SK-N-SH (cell line): ENCODE measurements at regions not wholly inside any gene's neighbourhood (a gene's known extent, or its start where the extent isn't known, plus 50 kb on each side); places are given as distances from the start of the nearest gene placed in this dataset.

Source experiments
- CTCF ChIA-PET: fragments of 300-600, 350-600 bp; formaldehyde crosslinking; extraction: SDS; loops from one replicate; lab custom pipeline; 2021; lab: Yijun Ruan, JAX
- POLR2A ChIA-PET: fragments of 350-600 bp; sonication (Branson Sonifier 250); formaldehyde crosslinking; extraction: SDS; loops from one replicate; lab custom pipeline; 2020; ENCODE audit warnings: antibody characterized with exemption, inconsistent platforms; lab: Yijun Ruan, JAX
- DNase-seq: peaks from one replicate; pipeline ENCODE4 v3.0.0; 2012
- H2AFZ ChIP-seq: fragments of 200-600 bp; sonication (generic); 2 replicates; pipeline ENCODE4 v1.8.1; 2016; ENCODE audit warnings: antibody characterized with exemption, mild to moderate bottlenecking, low read depth
- H3F3A ChIP-seq: fragments of 200-600 bp; sonication (generic); replicated peaks from 2 replicates; pipeline ENCODE3; 2016; ENCODE audit warnings: antibody characterized with exemption, mild to moderate bottlenecking; ENCODE audit not compliant: insufficient read depth
- H3K27ac ChIP-seq, 2 experiments: fragments of 200-500 bp in 1 of 2; fragments of 200-600 bp in 1 of 2; sonication (Bioruptor generic) in 1 of 2; sonication (generic), shearing (Covaris generic) in 1 of 2; 2 replicates each; pipeline versions ENCODE4 v1.5.1 to v1.6.1; 2014 to 2016; ENCODE audit warnings: low read depth in 2 of 2, inconsistent platforms in 1 of 2, low read length in 1 of 2, mild to moderate bottlenecking in 1 of 2, mixed read lengths in 1 of 2
- H3K27me3 ChIP-seq: fragments of 200-600 bp; sonication (generic), shearing (Covaris generic); 2 replicates; pipeline ENCODE4 v1.6.1; 2016; ENCODE audit warnings: mixed run types; ENCODE audit not compliant: insufficient read depth
- H3K36me3 ChIP-seq, 2 experiments: fragments of 200-500 bp in 1 of 2; fragments of 200-600 bp in 1 of 2; sonication (Bioruptor generic) in 1 of 2; sonication (generic) in 1 of 2; replicated peaks in 1 of 2; 2 replicates each; pipeline versions ENCODE3 to v1.5.1; 2014 to 2016; ENCODE audit warnings: low read length in 1 of 2, mild to moderate bottlenecking in 1 of 2; ENCODE audit not compliant: insufficient read depth in 2 of 2, control insufficient read depth in 1 of 2
- H3K4me1 ChIP-seq, 2 experiments: fragments of 200-500 bp in 1 of 2; fragments of 200-600 bp in 1 of 2; sonication (Bioruptor generic) in 1 of 2; sonication (generic), shearing (Covaris generic) in 1 of 2; 2 replicates each; pipeline versions ENCODE4 v1.5.1 to v1.6.1; 2014 to 2016; ENCODE audit warnings: low read depth in 1 of 2, low read length in 1 of 2, mixed run types in 1 of 2; ENCODE audit not compliant: insufficient read depth in 2 of 2, control insufficient read depth in 1 of 2
- H3K4me2 ChIP-seq: fragments of 200-600 bp; sonication (generic), shearing (Covaris generic); 2 replicates; pipeline ENCODE4 v1.6.1; 2017; ENCODE audit warnings: mixed run types
- H3K4me3 ChIP-seq, 2 experiments: fragments of 200-500 bp in 1 of 2; fragments of 200-600 bp in 1 of 2; sonication (Bioruptor generic) in 1 of 2; sonication (generic), shearing (Covaris generic) in 1 of 2; 2 replicates each; pipeline versions ENCODE4 v1.5.1 to v1.8.1; 2014 to 2016; ENCODE audit warnings: low read depth in 2 of 2, inconsistent platforms in 1 of 2, low read length in 1 of 2, mild to moderate bottlenecking in 1 of 2, mixed read lengths in 1 of 2, moderate library complexity in 1 of 2
- H3K79me2 ChIP-seq: fragments of 200-600 bp; sonication (generic); 2 replicates; pipeline ENCODE4 v1.8.1; 2017; ENCODE audit warnings: mild to moderate bottlenecking; ENCODE audit not compliant: insufficient read depth
- H3K9ac ChIP-seq: fragments of 200-600 bp; sonication (generic); 2 replicates; pipeline ENCODE4 v1.6.1; 2017; ENCODE audit warnings: mixed run types
- H3K9me2 ChIP-seq: fragments of 200-600 bp; sonication (generic); 2 replicates; pipeline ENCODE4 v1.6.1; 2017; ENCODE audit warnings: mixed run types
- H3K9me3 ChIP-seq: fragments of 200-600 bp; sonication (generic); 2 replicates; pipeline ENCODE4 v1.6.1; 2017; ENCODE audit warnings: mixed run types, mild to moderate bottlenecking, moderate library complexity
- H4K20me1 ChIP-seq: fragments of 200-600 bp; sonication (generic); 2 replicates; pipeline ENCODE4 v1.6.1; 2017; ENCODE audit warnings: mild to moderate bottlenecking, mixed run types; ENCODE audit not compliant: insufficient read depth
- CHD2 ChIP-seq: fragments of 150-350 bp; IDR thresholded peaks from 2 replicates; pipeline ENCODE4 v1.6.1; 2018; ENCODE audit warnings: low read length; ENCODE audit not compliant: partially characterized antibody
- ELF1 ChIP-seq: IDR thresholded peaks from 2 replicates; pipeline ENCODE4 v1.4.0; 2012
- EP300 ChIP-seq, 2 experiments: IDR thresholded peaks; 2 replicates each; pipeline versions ENCODE4 v1.4.0 to v1.6.1; 2012; ENCODE audit warnings: borderline replicate concordance in 1 of 2, low read depth in 1 of 2, low read length in 1 of 2
- FOSL2 ChIP-seq: IDR thresholded peaks from 2 replicates; pipeline ENCODE4 v1.4.0; 2012; ENCODE audit warnings: low read depth, mild to moderate bottlenecking, moderate library complexity, borderline replicate concordance
- JUND ChIP-seq: IDR thresholded peaks from 2 replicates; pipeline ENCODE4 v1.4.0; 2012
- POLR2AphosphoS5 ChIP-seq: IDR thresholded peaks from 2 replicates; pipeline ENCODE4 v1.6.1; 2012; ENCODE audit warnings: low read depth, low read length
- RXRA ChIP-seq: IDR thresholded peaks from 2 replicates; pipeline ENCODE4 v1.4.0; 2012; ENCODE audit warnings: low read depth, mild to moderate bottlenecking, borderline replicate concordance
- TCF12 ChIP-seq: IDR thresholded peaks from 2 replicates; pipeline ENCODE4 v1.4.0; 2012
- YY1 ChIP-seq: IDR thresholded peaks from 2 replicates; pipeline ENCODE4 v1.4.0; 2012; ENCODE audit warnings: low read depth, mild to moderate bottlenecking
- WGBS: methylation state at CpG from one replicate; pipeline ENCODE4 v1.1.6; 2017; ENCODE audit warnings: low lambda C conversion rate; 5-methylcytosine and 5-hydroxymethylcytosine counted together
- TF ChIP-seq, protein P1 (sequence below): IDR thresholded peaks from 2 replicates; pipeline ENCODE4; 2012
- TF ChIP-seq, protein P2 (sequence below): IDR thresholded peaks from 2 replicates; pipeline ENCODE4 v1.4.0; 2012; ENCODE audit warnings: low read depth
- TF ChIP-seq, protein P3 (sequence below): IDR thresholded peaks from 2 replicates; pipeline ENCODE4 v1.6.1; 2012; ENCODE audit warnings: mild to moderate bottlenecking, low read depth, low read length, moderate library complexity

DNA sequence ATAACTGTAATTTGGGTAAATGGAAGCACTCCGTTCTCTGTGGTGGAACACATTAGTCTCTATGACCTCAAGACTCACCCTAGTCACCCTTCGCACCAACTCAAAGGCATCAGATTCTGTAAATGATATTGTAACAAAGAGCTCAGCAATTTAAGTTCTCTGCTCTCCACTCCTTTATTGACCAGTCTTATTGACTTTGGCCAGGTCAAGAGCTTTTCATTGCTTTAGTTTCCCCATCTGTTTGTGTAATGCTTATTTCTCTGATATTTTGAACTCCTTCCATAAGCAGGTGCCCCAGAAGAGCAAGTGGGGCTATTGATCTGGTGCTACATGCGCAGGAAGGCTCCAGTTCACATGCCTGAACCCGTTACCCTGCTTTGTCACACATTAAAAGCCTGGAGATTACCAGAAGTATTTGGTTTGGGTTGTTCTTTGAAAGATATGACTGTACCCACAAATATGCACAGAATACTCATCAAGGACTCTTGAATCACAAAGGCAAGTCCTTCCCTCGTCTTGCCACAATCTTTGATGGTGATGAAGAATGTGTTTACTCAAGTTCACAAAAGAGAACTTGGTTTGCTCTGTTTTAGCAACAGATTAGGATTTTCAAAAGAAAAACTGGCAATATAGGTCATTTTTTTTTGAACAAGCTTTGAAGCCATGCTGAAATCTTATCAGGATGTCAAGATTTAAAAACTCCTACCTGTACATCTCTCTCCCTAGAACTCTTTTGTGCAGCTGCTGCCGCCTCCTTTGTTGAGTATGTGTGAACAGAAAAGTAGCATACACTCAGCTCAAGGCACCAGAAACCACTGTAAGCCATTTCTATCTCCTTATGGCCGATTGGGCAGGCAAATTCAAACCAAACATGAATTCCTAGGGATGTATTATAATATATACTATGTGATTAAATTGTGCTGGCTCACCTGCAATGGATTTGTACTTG, 193.9 kb downstream of the BCAT1 start:
- Histone ChIP-seq H3K27me3 (no peaks in the 10 kb centered on the region), H3K9ac (no peak overlapping the region), H3K36me3 (no peaks in the 10 kb centered on the region), H3F3A (no peaks in the 10 kb centered on the region), H3K4me1 (peaks cover 3 to 10% of the 10 kb centered on the region in 2 experiments), H3K9me2 (no peaks in the 10 kb centered on the region), H3K4me3 (no peak overlapping the region), H4K20me1 (no peaks in the 10 kb centered on the region), H3K79me2 (no peaks in the 10 kb centered on the region), H3K27ac (peak overlapping the region in 1 of 2 experiments; percentile 11; a peak in 1 of 4 replicates), H3K4me2 (no peak overlapping the region), H3K9me3 (no peaks in the 10 kb centered on the region), H2AFZ (no peak overlapping the region)
- ChIA-PET CTCF (no interaction called here), POLR2A (no interaction called here)
- TF ChIP-seq RXRA, result 0 out of 2 replicates have a peak, but pooled peaks have one; percentile 28
- no peak for TF ChIP-seq CHD2
- TF ChIP-seq, protein P1, sequence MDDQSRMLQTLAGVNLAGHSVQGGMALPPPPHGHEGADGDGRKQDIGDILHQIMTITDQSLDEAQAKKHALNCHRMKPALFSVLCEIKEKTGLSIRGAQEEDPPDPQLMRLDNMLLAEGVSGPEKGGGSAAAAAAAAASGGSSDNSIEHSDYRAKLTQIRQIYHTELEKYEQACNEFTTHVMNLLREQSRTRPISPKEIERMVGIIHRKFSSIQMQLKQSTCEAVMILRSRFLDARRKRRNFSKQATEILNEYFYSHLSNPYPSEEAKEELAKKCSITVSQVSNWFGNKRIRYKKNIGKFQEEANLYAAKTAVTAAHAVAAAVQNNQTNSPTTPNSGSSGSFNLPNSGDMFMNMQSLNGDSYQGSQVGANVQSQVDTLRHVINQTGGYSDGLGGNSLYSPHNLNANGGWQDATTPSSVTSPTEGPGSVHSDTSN, result 0 out of 2 replicates have a peak, but pooled peaks have one; percentile 10
- TF ChIP-seq, protein P2, sequence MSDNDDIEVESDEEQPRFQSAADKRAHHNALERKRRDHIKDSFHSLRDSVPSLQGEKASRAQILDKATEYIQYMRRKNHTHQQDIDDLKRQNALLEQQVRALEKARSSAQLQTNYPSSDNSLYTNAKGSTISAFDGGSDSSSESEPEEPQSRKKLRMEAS, result 0 out of 2 replicates have a peak, but pooled peaks have one; percentile 38
- TF ChIP-seq, protein P3, sequence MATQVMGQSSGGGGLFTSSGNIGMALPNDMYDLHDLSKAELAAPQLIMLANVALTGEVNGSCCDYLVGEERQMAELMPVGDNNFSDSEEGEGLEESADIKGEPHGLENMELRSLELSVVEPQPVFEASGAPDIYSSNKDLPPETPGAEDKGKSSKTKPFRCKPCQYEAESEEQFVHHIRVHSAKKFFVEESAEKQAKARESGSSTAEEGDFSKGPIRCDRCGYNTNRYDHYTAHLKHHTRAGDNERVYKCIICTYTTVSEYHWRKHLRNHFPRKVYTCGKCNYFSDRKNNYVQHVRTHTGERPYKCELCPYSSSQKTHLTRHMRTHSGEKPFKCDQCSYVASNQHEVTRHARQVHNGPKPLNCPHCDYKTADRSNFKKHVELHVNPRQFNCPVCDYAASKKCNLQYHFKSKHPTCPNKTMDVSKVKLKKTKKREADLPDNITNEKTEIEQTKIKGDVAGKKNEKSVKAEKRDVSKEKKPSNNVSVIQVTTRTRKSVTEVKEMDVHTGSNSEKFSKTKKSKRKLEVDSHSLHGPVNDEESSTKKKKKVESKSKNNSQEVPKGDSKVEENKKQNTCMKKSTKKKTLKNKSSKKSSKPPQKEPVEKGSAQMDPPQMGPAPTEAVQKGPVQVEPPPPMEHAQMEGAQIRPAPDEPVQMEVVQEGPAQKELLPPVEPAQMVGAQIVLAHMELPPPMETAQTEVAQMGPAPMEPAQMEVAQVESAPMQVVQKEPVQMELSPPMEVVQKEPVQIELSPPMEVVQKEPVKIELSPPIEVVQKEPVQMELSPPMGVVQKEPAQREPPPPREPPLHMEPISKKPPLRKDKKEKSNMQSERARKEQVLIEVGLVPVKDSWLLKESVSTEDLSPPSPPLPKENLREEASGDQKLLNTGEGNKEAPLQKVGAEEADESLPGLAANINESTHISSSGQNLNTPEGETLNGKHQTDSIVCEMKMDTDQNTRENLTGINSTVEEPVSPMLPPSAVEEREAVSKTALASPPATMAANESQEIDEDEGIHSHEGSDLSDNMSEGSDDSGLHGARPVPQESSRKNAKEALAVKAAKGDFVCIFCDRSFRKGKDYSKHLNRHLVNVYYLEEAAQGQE, result no peak
- TF ChIP-seq TCF12, result peak; percentile 29; the same call in 1 of the 2 replicates
- peak in 1 of 2 experiments; percentile 31; a peak in 1 of 4 replicates for TF ChIP-seq EP300 (IDR thresholded peaks at IDR 0.05; ENCODE audit: borderline replicate concordance in 1 of 2, low read depth in 1 of 2, low read length in 1 of 2)
- TF ChIP-seq ELF1, result no peak
- peak; percentile 76 for TF ChIP-seq FOSL2
- peak; percentile 60 for TF ChIP-seq JUND
- peak; percentile 24; the same call in 1 of the 2 replicates for TF ChIP-seq POLR2AphosphoS5
- no peak for TF ChIP-seq YY1
- 56% methylated on average over 7 of the region's 7 CpGs for WGBS
- DNase-seq, result no peak
